ENCODE measurements at regions not wholly inside any gene's neighbourhood (a gene's known extent, or its start where the extent isn't known, plus 50 kb on each side); places are given as distances from the start of the nearest gene placed in this dataset.
"Not testable (repeated sequence)": the region's sequence is repeated elsewhere in the genome, so short reads cannot be mapped to it uniquely, and the experiment has no call there.

GRCh38 chr7:39762466-39762865 is 139.1 kb downstream of the RALA start:
- POLR2A ChIA-PET = interaction anchor here (0.6 to 1.0 kb wide), 2 partner anchors 9 to 196 kb away, joined by 3 to 4 read pairs; no protein-coding TSS in a partner anchor
- CTCF ChIA-PET (ENCODE audit: low intra/inter-chr PET ratio); intact Hi-C loops (cut with micrococcal nuclease): not testable (repeated sequence)

GRCh38 chr7:39762881-39763280 is 139.5 kb downstream of the RALA start:
- intact Hi-C loops (cut with micrococcal nuclease); H2AFZ ChIP-seq (ENCODE audit: low read depth, low read length); BruUV-seq (replicated peaks); H3K9ac ChIP-seq (ENCODE audit: insufficient read depth in 1 of 2, low read depth in 2 of 2, low read length in 2 of 2); DNase-seq (ENCODE audit: extremely low read depth in 1 of 4, low spot score in 3 of 4); H3K36me3 ChIP-seq (ENCODE audit: control insufficient read depth, insufficient read depth, low read length); CTCF ChIA-PET (ENCODE audit: low intra/inter-chr PET ratio); H3K9me1 ChIP-seq (ENCODE audit: control insufficient read depth, insufficient read depth, low read length); ATAC-seq; H3K4me1 ChIP-seq (replicated peaks in 1 of 2; ENCODE audit: control insufficient read depth in 2 of 2, insufficient read depth in 2 of 2, low read length in 2 of 2); in situ Hi-C loops (cut with MboI); H3K79me2 ChIP-seq (ENCODE audit: control insufficient read depth, insufficient read depth, low read length); H3K4me3 ChIP-seq; H3K27ac ChIP-seq (ENCODE audit: extremely low read depth, low read depth, low read length); H4K20me1 ChIP-seq (replicated peaks; ENCODE audit: control insufficient read depth, insufficient read depth, low read length); H3K4me2 ChIP-seq (ENCODE audit: insufficient read depth, low read length); FAIRE-seq; H3K9me3 ChIP-seq (replicated peaks; ENCODE audit: control insufficient read depth, insufficient read depth, low read depth, low read length): not testable (repeated sequence)
- peaks cover 14 to 18% of the 10 kb centered on the region in 2 experiments; a peak in 4 of 5 replicates for H3K27me3 ChIP-seq (ENCODE audit: control insufficient read depth in 2 of 2, insufficient read depth in 2 of 2, low read length in 2 of 2)
- WGBS (ENCODE audit: insufficient coverage, low coverage, missing lambda C conversion rate) = 9% methylated on average over 5 of the region's 5 CpGs
- POLR2A ChIA-PET = interaction anchor here (1.0 kb wide), 1 partner anchor 196 kb away, joined by 4 read pairs; no protein-coding TSS in a partner anchor

More at GRCh38 chr7:39762466-39762865, 139.1 kb downstream of the RALA start:
- H3K27ac ChIP-seq (ENCODE audit: extremely low read depth, low read depth, low read length); H3K36me3 ChIP-seq (ENCODE audit: control insufficient read depth, insufficient read depth, low read length); H3K9me1 ChIP-seq (ENCODE audit: control insufficient read depth, insufficient read depth, low read length); H2AFZ ChIP-seq (ENCODE audit: low read depth, low read length); H3K9me3 ChIP-seq (replicated peaks; ENCODE audit: control insufficient read depth, insufficient read depth, low read depth, low read length); H3K4me2 ChIP-seq (ENCODE audit: insufficient read depth, low read length); FAIRE-seq; H3K4me3 ChIP-seq; in situ Hi-C loops (cut with MboI); H3K4me1 ChIP-seq (replicated peaks in 1 of 2; ENCODE audit: control insufficient read depth in 2 of 2, insufficient read depth in 2 of 2, low read length in 2 of 2); H3K79me2 ChIP-seq (ENCODE audit: control insufficient read depth, insufficient read depth, low read length); ATAC-seq; DNase-seq (ENCODE audit: extremely low read depth in 1 of 4, low spot score in 3 of 4); H3K9ac ChIP-seq (ENCODE audit: insufficient read depth in 1 of 2, low read depth in 2 of 2, low read length in 2 of 2); BruUV-seq (replicated peaks); H4K20me1 ChIP-seq (replicated peaks; ENCODE audit: control insufficient read depth, insufficient read depth, low read length): not testable (repeated sequence)
- 3% methylated on average over 5 of the region's 5 CpGs for WGBS (ENCODE audit: insufficient coverage, low coverage, missing lambda C conversion rate)
- peaks cover 14 to 21% of the 10 kb centered on the region in 2 experiments; a peak in 4 of 5 replicates for H3K27me3 ChIP-seq (ENCODE audit: control insufficient read depth in 2 of 2, insufficient read depth in 2 of 2, low read length in 2 of 2)

- CTCF ChIA-PET (ENCODE audit: low intra/inter-chr PET ratio); POLR2A ChIA-PET; BruUV-seq (replicated peaks): not testable (repeated sequence)
Measured at GRCh38 chr7:39765833-39766232, 142.5 kb downstream of the RALA start.

GRCh38 chr7:39768439-39768838 is 145.1 kb downstream of the RALA start:
- ATAC-seq; H3K27me3 ChIP-seq (ENCODE audit: control insufficient read depth in 2 of 2, insufficient read depth in 2 of 2, low read length in 2 of 2); POLR2A ChIA-PET; H3K4me1 ChIP-seq (replicated peaks in 1 of 2; ENCODE audit: control insufficient read depth in 2 of 2, insufficient read depth in 2 of 2, low read length in 2 of 2); H2AFZ ChIP-seq (ENCODE audit: low read depth, low read length); in situ Hi-C loops (cut with MboI); intact Hi-C loops (cut with micrococcal nuclease); H4K20me1 ChIP-seq (replicated peaks; ENCODE audit: control insufficient read depth, insufficient read depth, low read length); H3K4me2 ChIP-seq (ENCODE audit: insufficient read depth, low read length); H3K79me2 ChIP-seq (ENCODE audit: control insufficient read depth, insufficient read depth, low read length); FAIRE-seq; H3K9ac ChIP-seq (ENCODE audit: insufficient read depth in 1 of 2, low read depth in 2 of 2, low read length in 2 of 2); H3K27ac ChIP-seq (ENCODE audit: extremely low read depth, low read depth, low read length); H3K4me3 ChIP-seq; H3K36me3 ChIP-seq (ENCODE audit: control insufficient read depth, insufficient read depth, low read length); H3K9me1 ChIP-seq (ENCODE audit: control insufficient read depth, insufficient read depth, low read length); BruUV-seq (replicated peaks); H3K9me3 ChIP-seq (replicated peaks; ENCODE audit: control insufficient read depth, insufficient read depth, low read depth, low read length); DNase-seq (ENCODE audit: extremely low read depth in 1 of 4, low spot score in 3 of 4); CTCF ChIA-PET (ENCODE audit: low intra/inter-chr PET ratio): not testable (repeated sequence)
- WGBS (ENCODE audit: insufficient coverage, low coverage, missing lambda C conversion rate) = 11% methylated on average over 1 of the region's 4 CpGs

More at GRCh38 chr7:39765833-39766232, 142.5 kb downstream of the RALA start:
- ATAC-seq; H3K4me1 ChIP-seq (replicated peaks in 1 of 2; ENCODE audit: control insufficient read depth in 2 of 2, insufficient read depth in 2 of 2, low read length in 2 of 2); H3K9me1 ChIP-seq (ENCODE audit: control insufficient read depth, insufficient read depth, low read length); FAIRE-seq; H3K4me3 ChIP-seq; H3K4me2 ChIP-seq (ENCODE audit: insufficient read depth, low read length); H4K20me1 ChIP-seq (replicated peaks; ENCODE audit: control insufficient read depth, insufficient read depth, low read length); in situ Hi-C loops (cut with MboI); H3K27ac ChIP-seq (ENCODE audit: extremely low read depth, low read depth, low read length); H3K36me3 ChIP-seq (ENCODE audit: control insufficient read depth, insufficient read depth, low read length); H2AFZ ChIP-seq (ENCODE audit: low read depth, low read length); H3K9ac ChIP-seq (ENCODE audit: insufficient read depth in 1 of 2, low read depth in 2 of 2, low read length in 2 of 2); H3K27me3 ChIP-seq (ENCODE audit: control insufficient read depth in 2 of 2, insufficient read depth in 2 of 2, low read length in 2 of 2); intact Hi-C loops (cut with micrococcal nuclease); H3K79me2 ChIP-seq (ENCODE audit: control insufficient read depth, insufficient read depth, low read length); H3K9me3 ChIP-seq (replicated peaks; ENCODE audit: control insufficient read depth, insufficient read depth, low read depth, low read length); DNase-seq (ENCODE audit: extremely low read depth in 1 of 4, low spot score in 3 of 4): not testable (repeated sequence)
- WGBS (ENCODE audit: insufficient coverage, low coverage, missing lambda C conversion rate) = 3% methylated on average over 4 of the region's 4 CpGs

Data from K562 (cell line).